T-helper 17 cell (primary cell): ENCODE measurements at regions not wholly inside any gene's neighbourhood (a gene's known extent, or its start where the extent isn't known, plus 50 kb on each side); places are given as distances from the start of the nearest gene placed in this dataset.
"Not testable (repeated sequence)": the region's sequence is repeated elsewhere in the genome, so short reads cannot be mapped to it uniquely, and the experiment has no call there.

Source experiments
- ATAC-seq: fragments of 150-1000 bp; cut with Tn5 transposase; 2 replicates; pipeline ENCODE4 v1.10.0; 2021; ENCODE audit warnings: mild to moderate bottlenecking, moderate library complexity
- DNase-seq, 3 donors: peaks; one replicate each; pipeline versions ENCODE4 v3.0.0 to v3.0.0-alpha.2; 2020 to 2021
- H3K9me3 ChIP-seq: one replicate; pipeline ENCODE4 v1.7.0; 2013; ENCODE audit warnings: low read length, mild to moderate bottlenecking; ENCODE audit not compliant: control insufficient read depth, poor library complexity, severe bottlenecking
- H3K27ac Mint-ChIP-seq: one replicate; pipeline ENCODE4 v1.8.0; 2022; ENCODE audit warnings: mild to moderate bottlenecking, moderate library complexity, mixed read lengths
- H3K27me3 Mint-ChIP-seq: one replicate; pipeline ENCODE4 v1.8.0; 2022; ENCODE audit warnings: mixed read lengths
- H3K36me3 Mint-ChIP-seq: one replicate; pipeline ENCODE4 v1.8.0; 2022; ENCODE audit warnings: low read depth, mixed read lengths
- H3K4me1 Mint-ChIP-seq: one replicate; pipeline ENCODE4 v1.8.0; 2022; ENCODE audit warnings: mild to moderate bottlenecking, mixed read lengths
- H3K4me3 Mint-ChIP-seq: one replicate; pipeline ENCODE4 v1.8.0; 2022; ENCODE audit warnings: mild to moderate bottlenecking, moderate library complexity, mixed read lengths

DNA sequence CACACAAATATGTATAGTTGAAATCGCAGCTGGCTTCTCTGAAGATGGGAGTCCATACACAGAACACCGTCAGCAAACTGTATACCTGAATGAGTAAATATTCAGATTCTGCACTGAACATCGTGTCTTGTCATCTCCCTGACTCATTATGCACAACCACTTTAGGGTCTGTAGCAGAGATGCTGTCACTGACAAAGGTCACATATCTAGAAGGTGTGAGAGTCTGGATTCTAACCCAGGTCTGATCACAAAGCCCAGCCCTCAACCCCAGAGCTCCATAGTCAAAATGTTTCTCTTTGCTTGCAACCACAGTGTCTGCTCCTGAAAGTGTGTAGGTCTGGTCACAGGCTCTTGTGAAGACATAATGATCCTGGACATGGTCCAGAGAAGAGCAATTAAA lies 78.3 kb upstream of the PAX8 start:
- DNase-seq = no peak
- H3K4me1 Mint-ChIP-seq = peaks cover 5% of the 10 kb centered on the region
- H3K4me3 Mint-ChIP-seq = no peak overlapping the region
- no peak overlapping the region for H3K27ac Mint-ChIP-seq
- ATAC-seq = no peak
- H3K36me3 Mint-ChIP-seq = peaks cover 3% of the 10 kb centered on the region
- peaks cover 30% of the 10 kb centered on the region for H3K27me3 Mint-ChIP-seq
- no peaks in the 10 kb centered on the region for H3K9me3 ChIP-seq

DNA sequence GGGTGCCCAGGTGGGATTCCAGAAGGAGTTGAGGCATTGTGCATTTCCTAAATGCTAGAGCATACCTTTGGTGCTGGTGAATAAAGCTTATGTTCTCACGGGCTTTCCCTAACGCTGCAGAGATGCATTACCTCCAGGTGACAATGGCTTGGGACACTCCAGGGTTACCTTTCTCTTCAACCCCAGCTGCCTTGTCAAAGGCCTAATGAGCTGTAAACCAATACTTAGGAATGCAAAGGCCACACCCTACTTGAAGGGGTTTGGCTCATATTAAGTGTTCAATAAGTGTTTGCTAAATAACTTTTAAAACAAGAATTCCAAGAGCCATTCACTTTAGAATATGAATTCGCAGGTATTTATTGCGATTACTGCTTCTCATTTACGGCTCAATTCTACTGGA lies 77.6 kb upstream of the PAX8 start:
- not testable (repeated sequence) for DNase-seq, ATAC-seq, H3K4me3 Mint-ChIP-seq, H3K27ac Mint-ChIP-seq, H3K36me3 Mint-ChIP-seq, H3K4me1 Mint-ChIP-seq, H3K9me3 ChIP-seq
- H3K27me3 Mint-ChIP-seq = peaks cover 37% of the 10 kb centered on the region

DNA sequence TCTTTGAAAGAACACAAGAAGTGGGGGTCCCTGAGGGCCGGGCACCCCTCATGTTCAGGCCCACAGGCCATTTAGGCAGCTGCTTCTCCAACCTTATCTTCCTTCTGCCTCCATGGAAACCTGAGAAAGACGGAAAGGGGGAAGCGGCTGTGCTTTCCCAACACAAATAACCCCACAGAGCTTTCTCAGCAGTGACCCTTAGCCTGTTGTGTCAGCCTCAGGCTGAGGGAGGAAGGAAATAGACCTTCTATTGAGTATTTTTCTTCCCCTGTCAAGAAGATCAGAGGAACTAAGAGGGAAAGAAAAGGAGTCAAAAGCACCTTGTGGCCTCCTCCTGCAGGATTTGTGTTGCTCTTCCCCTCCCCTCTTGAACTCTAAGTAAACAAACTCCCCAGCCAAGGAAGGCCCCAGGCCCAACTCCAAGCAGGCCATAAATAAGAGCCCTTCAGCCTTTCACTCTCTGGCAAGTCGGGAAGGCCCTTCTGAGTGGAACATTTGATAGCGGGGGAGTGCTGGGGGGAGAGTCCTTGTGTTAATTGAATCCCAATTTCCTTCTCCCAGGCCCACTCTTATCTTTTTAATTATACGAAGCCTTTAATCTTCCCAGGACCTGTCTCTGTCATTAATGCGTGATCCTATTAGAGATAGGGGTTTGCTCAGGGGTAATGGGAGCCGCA lies 76.8 kb upstream of the PAX8 start:
- not testable (repeated sequence) for H3K9me3 ChIP-seq, H3K27ac Mint-ChIP-seq, H3K36me3 Mint-ChIP-seq, DNase-seq, ATAC-seq, H3K4me1 Mint-ChIP-seq, H3K4me3 Mint-ChIP-seq
- peaks cover 43% of the 10 kb centered on the region for H3K27me3 Mint-ChIP-seq

DNA sequence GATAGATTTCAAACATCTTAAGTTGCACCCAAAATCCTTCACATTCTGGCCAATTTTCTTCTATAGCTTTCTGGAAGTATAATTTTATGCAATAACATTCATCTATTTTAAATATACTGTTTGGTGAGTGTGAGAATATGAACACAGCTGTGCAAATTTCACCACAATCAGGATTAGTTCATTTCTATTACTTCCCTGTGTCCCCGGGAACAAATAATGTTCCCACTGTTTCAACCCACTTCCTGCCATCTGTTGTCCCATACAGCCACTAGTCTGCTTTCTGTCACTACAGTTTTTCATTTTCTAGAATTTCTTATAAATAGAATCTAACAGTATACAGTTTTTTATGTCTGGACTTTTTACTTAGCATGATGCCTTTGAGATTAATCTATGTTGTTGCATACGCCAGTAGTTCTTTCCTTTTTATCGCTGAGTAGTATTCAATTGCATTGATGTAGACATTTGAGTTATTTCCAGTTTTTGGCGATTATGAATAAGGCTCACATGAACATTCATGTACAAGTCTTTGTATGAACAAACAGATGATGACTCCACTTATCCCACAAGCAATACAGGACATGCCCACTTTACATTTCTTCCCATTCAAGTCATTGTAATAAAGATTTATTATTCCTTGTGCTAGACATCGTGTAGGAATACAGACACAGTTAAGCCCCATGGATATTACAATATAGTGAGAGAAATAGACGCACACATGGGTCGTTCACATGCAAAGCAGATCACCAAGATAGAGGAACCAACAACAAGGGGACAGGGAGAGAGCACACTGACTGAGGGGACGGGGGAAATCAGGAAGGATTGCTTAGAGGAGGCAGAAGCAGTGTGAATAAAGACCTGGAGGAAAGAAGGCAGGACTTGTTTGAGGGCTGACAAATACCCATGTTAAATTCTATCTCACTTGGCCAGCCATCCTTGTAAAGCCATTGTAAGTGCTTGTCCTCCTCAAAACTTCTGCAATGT lies 72.9 kb upstream of the PAX8 start:
- Mint-ChIP-seq H3K27ac (no peak overlapping the region), H3K27me3 (peaks cover 43% of the 10 kb centered on the region), H3K4me1 (no peaks in the 10 kb centered on the region), H3K4me3 (no peak overlapping the region), H3K36me3 (peaks cover 3% of the 10 kb centered on the region)
- ATAC-seq (no peak), DNase-seq (no peak)
- H3K9me3 ChIP-seq = no peaks in the 10 kb centered on the region

DNA sequence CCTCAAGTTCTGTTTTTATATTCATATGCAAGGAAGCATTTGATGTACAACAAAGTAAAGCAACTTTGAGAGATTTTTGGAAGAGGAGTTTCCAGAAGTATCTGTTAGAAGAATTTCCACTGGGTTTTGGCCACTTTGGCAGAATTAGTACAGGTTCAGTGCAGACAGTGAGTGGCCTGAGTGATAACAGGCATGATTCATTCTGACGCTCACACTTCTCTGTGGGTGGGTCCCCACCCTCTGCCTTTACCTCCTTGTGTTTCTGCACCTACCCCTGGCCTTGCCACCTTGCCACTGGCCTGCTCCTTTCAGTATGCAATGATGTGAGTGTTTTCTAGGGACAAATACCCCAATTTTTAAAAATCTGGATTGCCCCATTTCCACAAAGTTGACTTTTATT lies 65.1 kb upstream of the PAX8 start:
- ATAC-seq, H3K27ac Mint-ChIP-seq, H3K9me3 ChIP-seq, H3K4me1 Mint-ChIP-seq, H3K36me3 Mint-ChIP-seq, DNase-seq, H3K4me3 Mint-ChIP-seq: not testable (repeated sequence)
- H3K27me3 Mint-ChIP-seq = peaks cover 34% of the 10 kb centered on the region

DNA sequence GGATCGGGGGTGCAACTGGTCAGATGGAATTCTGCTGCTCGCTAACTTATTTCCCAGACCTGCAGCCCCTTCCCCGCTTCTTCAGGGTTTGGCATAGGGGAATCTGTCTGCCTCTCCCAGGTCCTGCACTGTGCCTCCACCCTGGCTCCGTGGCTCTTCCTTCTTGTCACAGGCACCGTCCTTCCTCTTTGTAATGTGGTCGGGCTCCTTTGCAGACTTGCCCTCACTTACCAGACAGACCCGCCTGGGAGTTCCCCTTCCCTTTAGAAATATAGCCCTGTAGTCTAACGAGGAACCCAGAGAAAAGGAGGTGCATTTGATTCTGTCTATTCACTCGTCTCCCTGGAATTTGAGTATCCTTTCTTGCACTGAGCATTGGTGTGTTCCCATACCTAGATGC lies 63.9 kb upstream of the PAX8 start:
- Mint-ChIP-seq H3K4me3 (no peak overlapping the region), H3K27ac (no peak overlapping the region), H3K27me3 (peaks cover 34% of the 10 kb centered on the region), H3K4me1 (peaks cover 5% of the 10 kb centered on the region), H3K36me3 (peaks cover 6% of the 10 kb centered on the region)
- no peak for DNase-seq
- ATAC-seq = peak; percentile 78
- H3K9me3 ChIP-seq = no peaks in the 10 kb centered on the region

DNA sequence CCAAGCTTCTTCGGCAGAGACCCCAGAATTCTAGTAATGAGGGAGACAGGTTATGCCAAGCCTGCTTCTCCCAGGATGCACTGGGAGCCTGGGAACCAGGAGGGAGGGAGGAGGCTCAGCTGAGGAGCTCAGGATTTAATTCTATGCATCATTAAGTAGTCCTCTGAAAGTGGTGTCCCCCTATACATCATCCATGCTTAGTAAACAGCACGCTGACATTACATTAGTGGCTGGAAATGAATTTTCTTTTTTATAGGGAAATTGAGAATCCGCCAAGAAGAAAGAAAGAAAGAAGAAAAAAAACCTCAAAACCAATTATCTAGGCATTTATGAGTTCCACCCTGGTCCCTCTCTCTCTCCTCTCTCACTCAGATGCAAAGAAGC lies 63.1 kb upstream of the PAX8 start:
- H3K27ac Mint-ChIP-seq, H3K4me3 Mint-ChIP-seq, H3K36me3 Mint-ChIP-seq, H3K4me1 Mint-ChIP-seq, H3K9me3 ChIP-seq, ATAC-seq, DNase-seq: not testable (repeated sequence)
- H3K27me3 Mint-ChIP-seq = peaks cover 34% of the 10 kb centered on the region

DNA sequence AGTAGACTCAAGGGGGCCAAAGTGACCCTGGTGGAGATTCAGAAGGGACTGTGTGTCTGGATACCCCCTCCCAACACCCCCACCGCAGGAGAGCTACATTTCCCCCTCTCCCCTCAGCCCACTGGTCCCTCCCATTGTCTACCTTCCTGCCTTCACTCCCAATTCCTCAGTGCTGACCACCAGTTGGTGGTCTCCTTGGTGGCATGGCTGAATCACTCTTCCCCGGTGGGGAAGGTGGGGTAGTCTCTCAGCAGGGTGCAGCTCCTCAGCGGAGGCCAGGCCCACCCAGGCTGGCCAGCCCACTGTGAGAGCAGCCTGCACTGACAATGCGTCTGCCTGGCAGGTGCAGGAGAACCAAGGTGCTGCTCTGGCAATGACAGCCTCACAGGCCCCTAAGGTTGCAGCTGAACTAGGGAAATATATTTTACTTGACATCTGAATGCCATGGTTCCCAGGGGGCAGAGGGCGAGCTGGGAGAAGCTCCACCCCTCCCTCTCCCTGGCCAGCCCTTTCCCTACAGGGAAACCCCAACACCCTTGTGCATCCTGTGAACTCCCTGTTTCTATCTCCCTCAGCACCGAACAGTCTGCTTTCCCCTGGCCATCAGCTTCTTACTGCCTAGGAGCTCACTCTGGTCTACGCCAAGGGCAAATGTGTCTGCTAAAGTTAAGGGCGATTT lies 62.6 kb upstream of the PAX8 start:
- no peak overlapping the region for H3K4me3 Mint-ChIP-seq
- peaks cover 34% of the 10 kb centered on the region for H3K27me3 Mint-ChIP-seq

DNA sequence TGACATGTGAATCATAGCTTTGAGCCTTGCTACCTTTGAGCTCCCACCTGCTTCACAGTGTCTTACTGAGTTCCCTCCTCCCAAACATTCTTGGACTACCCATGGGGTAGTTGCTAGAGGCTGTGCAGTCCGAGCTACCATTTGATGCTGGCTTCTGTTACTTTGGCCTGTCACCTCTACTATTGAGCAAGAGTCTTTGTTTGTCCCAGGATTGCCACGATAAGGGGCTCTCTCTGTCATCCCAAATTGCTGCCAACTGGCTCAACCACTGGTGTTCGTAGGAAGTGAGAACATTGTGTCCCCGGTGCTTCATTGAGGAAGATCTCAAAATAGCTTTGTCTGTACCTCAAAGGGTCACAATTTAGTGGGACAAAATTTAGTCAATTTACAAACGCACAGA lies 59.1 kb upstream of the PAX8 start:
- peaks cover 14% of the 10 kb centered on the region for H3K27me3 Mint-ChIP-seq
- H3K27ac Mint-ChIP-seq = no peak overlapping the region
- H3K9me3 ChIP-seq = no peaks in the 10 kb centered on the region
- H3K4me3 Mint-ChIP-seq = no peak overlapping the region
- no peak for DNase-seq
- H3K36me3 Mint-ChIP-seq = peaks cover 2% of the 10 kb centered on the region
- no peak for ATAC-seq
- peaks cover 3% of the 10 kb centered on the region for H3K4me1 Mint-ChIP-seq

More for the DNA sequence above, 62.6 kb upstream of the PAX8 start:
- H3K9me3 ChIP-seq = no peaks in the 10 kb centered on the region
- Mint-ChIP-seq H3K27ac (no peak overlapping the region), H3K36me3 (peaks cover 6% of the 10 kb centered on the region), H3K4me1 (peaks cover 5% of the 10 kb centered on the region)
- DNase-seq (no peak), ATAC-seq (no peak)

DNA sequence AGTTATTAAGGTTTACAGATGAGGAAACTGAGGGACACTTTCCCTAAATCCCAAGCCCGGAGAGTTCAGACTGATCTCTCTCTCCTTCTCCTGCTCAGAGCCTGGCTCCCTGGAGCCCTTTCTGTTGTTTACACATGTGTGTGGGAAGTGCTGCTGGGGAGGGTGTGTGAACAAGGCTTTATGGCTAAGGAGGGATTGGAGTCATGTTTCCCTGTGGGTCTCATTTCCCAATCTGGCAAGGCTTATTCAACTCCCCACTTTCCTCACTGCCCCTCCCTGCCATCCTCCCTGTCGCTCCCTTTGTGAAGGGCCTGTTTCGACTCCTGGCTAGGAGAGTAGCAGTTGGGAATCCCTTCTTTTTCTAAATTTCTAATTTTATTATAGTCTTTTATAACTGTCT lies 57.3 kb upstream of the PAX8 start:
- DNase-seq, H3K4me1 Mint-ChIP-seq, H3K4me3 Mint-ChIP-seq, H3K27ac Mint-ChIP-seq, H3K27me3 Mint-ChIP-seq, H3K36me3 Mint-ChIP-seq, H3K9me3 ChIP-seq, ATAC-seq: not testable (repeated sequence)

DNA sequence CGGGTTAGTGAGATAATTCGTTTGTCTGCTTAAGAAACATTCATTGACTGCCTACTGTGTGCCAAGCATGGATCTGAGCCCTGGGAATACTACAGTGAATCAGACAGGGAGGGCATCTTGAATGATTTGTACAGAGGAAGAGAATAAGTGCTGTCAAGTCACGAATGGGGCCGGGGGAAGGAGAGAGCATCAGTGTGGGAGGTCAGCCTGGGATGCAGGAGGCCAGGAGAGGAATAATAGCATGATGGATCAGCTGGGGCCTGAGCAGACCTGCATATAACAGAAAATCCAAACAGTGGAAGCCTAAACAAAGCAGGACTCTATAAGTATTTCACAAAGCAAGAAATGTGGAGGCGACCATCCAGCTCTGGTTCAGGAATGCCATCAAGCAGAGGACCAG lies 55.4 kb upstream of the PAX8 start:
- Mint-ChIP-seq H3K36me3 (peaks cover under 1% of the 10 kb centered on the region), H3K27me3 (peaks cover 14% of the 10 kb centered on the region)

DNA sequence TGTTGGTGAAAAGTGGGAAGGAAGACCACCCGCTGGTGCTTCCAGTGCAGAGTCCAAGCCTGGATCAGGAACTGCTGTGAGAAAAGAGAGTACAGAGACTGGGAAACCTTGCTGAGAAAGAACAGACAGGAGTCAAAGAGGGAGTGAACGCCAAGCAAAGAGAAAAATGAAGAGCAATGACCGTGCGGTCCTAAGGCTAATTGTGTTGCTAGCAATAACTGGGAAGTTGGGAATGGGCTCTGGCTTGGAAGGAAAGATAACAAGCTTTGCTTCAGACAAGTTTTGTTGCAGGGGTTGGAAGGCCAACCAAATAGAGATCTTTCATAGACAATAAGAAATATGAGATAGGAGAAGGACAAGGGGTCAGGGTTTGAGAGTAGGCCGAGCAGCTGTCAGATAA lies 55.0 kb upstream of the PAX8 start:
- not testable (repeated sequence) for H3K27ac Mint-ChIP-seq, H3K9me3 ChIP-seq, DNase-seq, H3K36me3 Mint-ChIP-seq, H3K4me1 Mint-ChIP-seq, H3K4me3 Mint-ChIP-seq, ATAC-seq
- peaks cover 14% of the 10 kb centered on the region for H3K27me3 Mint-ChIP-seq

More for the DNA sequence above, 55.4 kb upstream of the PAX8 start:
- no peak for DNase-seq
- Mint-ChIP-seq H3K4me3 (no peak overlapping the region), H3K4me1 (no peaks in the 10 kb centered on the region), H3K27ac (no peak overlapping the region)
- no peaks in the 10 kb centered on the region for H3K9me3 ChIP-seq
- no peak for ATAC-seq

DNA sequence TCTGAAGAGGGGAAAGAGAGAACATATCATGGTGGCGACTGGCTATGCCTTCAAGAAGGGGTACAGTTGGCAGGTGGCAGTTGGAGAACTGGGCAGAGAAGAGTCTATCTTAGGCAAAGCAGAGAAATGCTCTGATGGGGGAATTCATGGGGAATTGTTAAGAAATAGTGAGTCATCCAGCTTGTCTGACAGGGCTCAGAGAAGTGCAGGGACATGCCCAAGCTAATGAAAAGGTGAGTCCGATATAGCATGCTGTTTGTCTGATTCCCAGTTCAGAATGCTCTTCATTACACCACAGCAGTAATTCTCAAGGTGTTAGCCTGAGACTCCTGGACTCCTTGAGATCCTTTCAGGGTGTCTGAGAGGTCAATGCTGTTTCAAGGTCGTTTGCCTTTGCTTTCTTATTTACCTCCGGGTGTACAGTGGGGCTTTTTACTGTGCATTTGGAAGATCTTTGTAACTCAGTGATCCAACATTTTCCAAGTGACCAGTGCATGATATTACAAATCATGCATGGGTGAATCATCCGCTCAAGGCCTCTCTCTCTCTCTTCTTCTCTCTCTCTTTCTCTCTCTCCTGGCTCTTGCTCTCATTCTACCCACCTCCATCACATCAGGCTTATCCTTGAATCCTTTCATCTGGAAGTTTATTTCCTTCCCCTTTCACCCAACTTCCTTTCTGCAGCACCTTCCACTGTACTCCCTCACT lies 51.5 kb upstream of the PAX8 start:
- not testable (repeated sequence) for DNase-seq, H3K4me1 Mint-ChIP-seq, H3K36me3 Mint-ChIP-seq, ATAC-seq, H3K9me3 ChIP-seq, H3K4me3 Mint-ChIP-seq, H3K27ac Mint-ChIP-seq
- H3K27me3 Mint-ChIP-seq = peaks cover 23% of the 10 kb centered on the region
